ENCODE measurements at regions not wholly inside any gene's neighbourhood (a gene's known extent, or its start where the extent isn't known, plus 50 kb on each side); places are given as distances from the start of the nearest gene placed in this dataset.

DNA sequence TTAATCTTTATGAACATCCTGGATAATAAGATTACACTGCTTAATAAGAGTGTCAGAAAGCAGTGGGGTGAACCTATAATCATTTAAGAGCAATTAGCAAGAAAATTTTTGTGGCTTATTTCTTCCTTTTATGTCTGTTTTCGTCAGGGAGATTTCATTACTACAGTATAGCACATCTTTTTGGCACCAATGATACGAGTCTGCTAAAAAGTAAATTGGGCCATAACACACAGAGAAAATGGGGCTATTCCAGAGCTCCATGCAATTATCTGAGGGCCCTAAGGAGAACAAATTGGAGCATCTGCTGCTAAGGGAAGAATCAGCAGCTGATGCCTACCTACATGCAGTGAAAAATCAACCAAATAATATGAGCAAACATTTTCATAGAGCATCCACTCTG, 330.3 kb upstream of the NCAM2 start:
- TF ChIP-seq POLR2A (IDR thresholded peaks at IDR 0.05; ENCODE audit: low read depth, low read length), result no peak
- TF ChIP-seq, protein P1, sequence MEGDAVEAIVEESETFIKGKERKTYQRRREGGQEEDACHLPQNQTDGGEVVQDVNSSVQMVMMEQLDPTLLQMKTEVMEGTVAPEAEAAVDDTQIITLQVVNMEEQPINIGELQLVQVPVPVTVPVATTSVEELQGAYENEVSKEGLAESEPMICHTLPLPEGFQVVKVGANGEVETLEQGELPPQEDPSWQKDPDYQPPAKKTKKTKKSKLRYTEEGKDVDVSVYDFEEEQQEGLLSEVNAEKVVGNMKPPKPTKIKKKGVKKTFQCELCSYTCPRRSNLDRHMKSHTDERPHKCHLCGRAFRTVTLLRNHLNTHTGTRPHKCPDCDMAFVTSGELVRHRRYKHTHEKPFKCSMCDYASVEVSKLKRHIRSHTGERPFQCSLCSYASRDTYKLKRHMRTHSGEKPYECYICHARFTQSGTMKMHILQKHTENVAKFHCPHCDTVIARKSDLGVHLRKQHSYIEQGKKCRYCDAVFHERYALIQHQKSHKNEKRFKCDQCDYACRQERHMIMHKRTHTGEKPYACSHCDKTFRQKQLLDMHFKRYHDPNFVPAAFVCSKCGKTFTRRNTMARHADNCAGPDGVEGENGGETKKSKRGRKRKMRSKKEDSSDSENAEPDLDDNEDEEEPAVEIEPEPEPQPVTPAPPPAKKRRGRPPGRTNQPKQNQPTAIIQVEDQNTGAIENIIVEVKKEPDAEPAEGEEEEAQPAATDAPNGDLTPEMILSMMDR (IDR thresholded peaks at IDR 0.05; ENCODE audit: extremely low read depth in 1 of 2, insufficient read depth in 1 of 2, low read depth in 1 of 2, low read length in 2 of 2), result no peak
- TF ChIP-seq, protein P2, sequence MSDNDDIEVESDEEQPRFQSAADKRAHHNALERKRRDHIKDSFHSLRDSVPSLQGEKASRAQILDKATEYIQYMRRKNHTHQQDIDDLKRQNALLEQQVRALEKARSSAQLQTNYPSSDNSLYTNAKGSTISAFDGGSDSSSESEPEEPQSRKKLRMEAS (IDR thresholded peaks at IDR 0.05; ENCODE audit: insufficient read depth, insufficient read length), result no peak
- TF ChIP-seq GATA2 (IDR thresholded peaks at IDR 0.05; ENCODE audit: insufficient read depth, insufficient read length, low read depth, low read length), result no peak
- TF ChIP-seq MYC (IDR thresholded peaks at IDR 0.05; ENCODE audit: low read depth, low read length), result no peak
- no peak for TF ChIP-seq EZH2 (IDR thresholded peaks at IDR 0.05; ENCODE audit: borderline replicate concordance, low read depth, low read length, severe bottlenecking)
- TF ChIP-seq POLR2AphosphoS5 (IDR thresholded peaks at IDR 0.05; ENCODE audit: insufficient read depth, low read depth, low read length), result no peak
- TF ChIP-seq JUN (IDR thresholded peaks at IDR 0.05; ENCODE audit: borderline replicate concordance, insufficient read depth, insufficient read length, low read depth), result no peak
- no peak for TF ChIP-seq FOS (IDR thresholded peaks at IDR 0.05; ENCODE audit: borderline replicate concordance, insufficient read depth, low read length)

Measured in endothelial cell of umbilical vein (primary cell).